ENCODE measurements at regions not wholly inside any gene's neighbourhood (a gene's known extent, or its start where the extent isn't known, plus 50 kb on each side); places are given as distances from the start of the nearest gene placed in this dataset.

- ChIA-PET POLR2A (no interaction called here), CTCF (ENCODE audit: unreplicated experiment) (no interaction called here)
- H2AFZ ChIP-seq (ENCODE audit: low read length): no peak overlapping the region
- H3K9me3 ChIP-seq (ENCODE audit: low read length): no peaks in the 10 kb centered on the region
- H3K4me3 ChIP-seq (ENCODE audit: low read depth, low read length, poor library complexity, severe bottlenecking): no peak overlapping the region
- no TSS peak for BruUV-seq (replicated peaks)
- intact Hi-C loops (cut with micrococcal nuclease; ENCODE audit: unreplicated experiment): no loop called here
- no peak overlapping the region for H3K4me2 ChIP-seq (ENCODE audit: low read length)
- no peak for DNase-seq (ENCODE audit: low spot score)
- no peaks in the 10 kb centered on the region for H3K36me3 ChIP-seq (ENCODE audit: insufficient read depth, low read length)
- no peak for TF ChIP-seq CTCF (conservative IDR thresholded peaks at IDR 0.05; ENCODE audit: low read length)
- TF ChIP-seq EZH2phosphoT487 (IDR thresholded peaks at IDR 0.05; ENCODE audit: borderline replicate concordance, low read depth, low read length): no peak
- H3K4me1 ChIP-seq (ENCODE audit: insufficient read depth, low read length, poor library complexity, severe bottlenecking): no peaks in the 10 kb centered on the region
- no peaks in the 10 kb centered on the region for H3K9me2 ChIP-seq (ENCODE audit: insufficient read depth, low read length)
- no peak overlapping the region for H3K27ac ChIP-seq (ENCODE audit: low read depth, low read length, poor library complexity, severe bottlenecking)
- no peaks in the 10 kb centered on the region for H4K20me1 ChIP-seq (ENCODE audit: insufficient read depth, low read length)
- no peaks in the 10 kb centered on the region for H3K79me2 ChIP-seq (ENCODE audit: insufficient read depth, low read depth, low read length)
Observed at GRCh38 chr7:84339306-84339705, 144.7 kb upstream of the SEMA3A start.

DNA sequence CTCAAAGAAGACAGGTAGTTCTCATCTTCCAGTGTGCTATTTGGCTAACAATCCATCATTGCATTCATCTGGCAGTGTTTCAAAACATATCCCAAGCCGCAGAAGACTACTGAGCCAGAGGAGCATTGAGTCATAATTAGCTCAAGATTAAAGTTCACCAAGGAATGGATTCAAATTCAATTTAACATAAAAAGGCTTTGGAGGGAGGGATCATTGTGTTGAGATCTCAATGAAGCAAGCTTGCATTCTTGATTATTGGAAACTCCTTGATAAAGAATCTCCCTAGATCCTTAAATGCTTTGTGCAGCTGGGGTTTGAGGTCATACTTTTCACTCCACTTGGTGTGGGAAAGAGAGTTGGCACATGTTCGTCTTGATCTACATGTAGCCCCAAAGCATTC is 142.8 kb upstream of the SEMA3A start:
- CTCF ChIA-PET (ENCODE audit: unreplicated experiment): no interaction called here
- intact Hi-C loops (cut with micrococcal nuclease; ENCODE audit: unreplicated experiment): no loop called here

DNA sequence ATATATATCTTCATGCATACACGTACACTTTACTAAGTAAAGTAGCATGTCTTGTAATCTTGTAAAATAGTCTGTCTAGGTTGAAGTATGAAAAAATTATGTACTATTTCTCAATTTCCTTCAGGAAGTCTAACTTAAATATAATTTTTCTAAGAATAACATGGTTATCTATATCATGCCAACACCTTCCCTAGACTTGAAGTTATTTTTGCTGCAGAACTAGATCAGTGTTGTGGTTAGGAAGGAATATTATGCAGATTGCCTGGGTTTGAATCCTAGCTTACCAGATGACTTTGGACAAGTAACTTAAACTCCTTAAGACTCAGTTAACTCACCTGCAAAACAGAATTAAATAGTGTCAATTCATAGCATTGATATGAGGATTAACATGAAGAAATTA is 142.2 kb upstream of the SEMA3A start:
- POLR2A ChIA-PET: no interaction called here
- Histone ChIP-seq H4K20me1 (ENCODE audit: insufficient read depth, low read length) (no peaks in the 10 kb centered on the region), H3K4me3 (ENCODE audit: low read depth, low read length, poor library complexity, severe bottlenecking) (no peak overlapping the region), H3K9me3 (ENCODE audit: low read length) (no peaks in the 10 kb centered on the region), H3K4me2 (ENCODE audit: low read length) (no peak overlapping the region), H3K79me2 (ENCODE audit: insufficient read depth, low read depth, low read length) (no peaks in the 10 kb centered on the region), H3K4me1 (ENCODE audit: insufficient read depth, low read length, poor library complexity, severe bottlenecking) (no peaks in the 10 kb centered on the region), H3K27ac (ENCODE audit: low read depth, low read length, poor library complexity, severe bottlenecking) (no peak overlapping the region), H2AFZ (ENCODE audit: low read length) (no peak overlapping the region), H3K36me3 (ENCODE audit: insufficient read depth, low read length) (no peaks in the 10 kb centered on the region), H3K9me2 (ENCODE audit: insufficient read depth, low read length) (no peaks in the 10 kb centered on the region)
- BruUV-seq (replicated peaks): no TSS peak
- TF ChIP-seq EZH2phosphoT487 (IDR thresholded peaks at IDR 0.05; ENCODE audit: borderline replicate concordance, low read depth, low read length) (no peak), CTCF (conservative IDR thresholded peaks at IDR 0.05; ENCODE audit: low read length) (no peak)
- intact Hi-C loops (cut with micrococcal nuclease; ENCODE audit: unreplicated experiment): no loop called here
- no peak for DNase-seq (ENCODE audit: low spot score)
- CTCF ChIA-PET (ENCODE audit: unreplicated experiment): no interaction called here

More for the DNA sequence above, 142.8 kb upstream of the SEMA3A start:
- Histone ChIP-seq H3K4me3 (ENCODE audit: low read depth, low read length, poor library complexity, severe bottlenecking) (no peak overlapping the region), H2AFZ (ENCODE audit: low read length) (no peak overlapping the region), H3K36me3 (ENCODE audit: insufficient read depth, low read length) (no peaks in the 10 kb centered on the region), H3K79me2 (ENCODE audit: insufficient read depth, low read depth, low read length) (no peaks in the 10 kb centered on the region), H3K9me3 (ENCODE audit: low read length) (no peaks in the 10 kb centered on the region), H3K4me2 (ENCODE audit: low read length) (no peak overlapping the region), H3K9me2 (ENCODE audit: insufficient read depth, low read length) (no peaks in the 10 kb centered on the region), H4K20me1 (ENCODE audit: insufficient read depth, low read length) (no peaks in the 10 kb centered on the region), H3K4me1 (ENCODE audit: insufficient read depth, low read length, poor library complexity, severe bottlenecking) (no peaks in the 10 kb centered on the region), H3K27ac (ENCODE audit: low read depth, low read length, poor library complexity, severe bottlenecking) (no peak overlapping the region)
- BruUV-seq (replicated peaks): no TSS peak
- no peak for DNase-seq (ENCODE audit: low spot score)
- TF ChIP-seq EZH2phosphoT487 (IDR thresholded peaks at IDR 0.05; ENCODE audit: borderline replicate concordance, low read depth, low read length) (no peak), CTCF (conservative IDR thresholded peaks at IDR 0.05; ENCODE audit: low read length) (no peak)
- POLR2A ChIA-PET: no interaction called here
